CD4-positive, alpha-beta T cell treated with Interferon alpha-2 for 1 hour (primary cell): ENCODE measurements at regions not wholly inside any gene's neighbourhood (a gene's known extent, or its start where the extent isn't known, plus 50 kb on each side); places are given as distances from the start of the nearest gene placed in this dataset.
"Not testable (repeated sequence)": the region's sequence is repeated elsewhere in the genome, so short reads cannot be mapped to it uniquely, and the experiment has no call there.

Experiments
- DNase-seq, 2 donors: peaks; one replicate each; pipeline ENCODE4 v3.0.0-alpha.2; 2020 to 2022

DNA sequence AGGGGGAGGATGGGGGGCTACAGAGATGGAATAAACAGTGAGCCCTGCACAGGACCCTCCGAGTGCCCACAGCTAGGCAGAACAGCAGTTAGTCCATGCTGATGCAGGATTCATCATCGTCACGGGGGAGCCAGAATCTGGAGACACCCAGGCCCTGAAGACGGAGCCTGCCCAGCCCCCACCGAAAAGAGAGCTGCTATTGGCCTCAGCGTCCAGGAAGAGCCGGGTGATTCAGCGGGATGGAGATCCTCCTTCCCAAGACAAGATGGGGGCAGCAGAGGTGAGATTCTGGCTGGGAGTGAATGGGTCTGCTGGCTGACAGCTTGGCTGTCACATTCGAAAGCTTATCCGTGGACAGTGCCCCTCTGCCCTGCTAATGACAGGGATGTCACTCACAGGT lies 133.6 kb upstream of the CRHR1 start:
- no peak for DNase-seq

DNA sequence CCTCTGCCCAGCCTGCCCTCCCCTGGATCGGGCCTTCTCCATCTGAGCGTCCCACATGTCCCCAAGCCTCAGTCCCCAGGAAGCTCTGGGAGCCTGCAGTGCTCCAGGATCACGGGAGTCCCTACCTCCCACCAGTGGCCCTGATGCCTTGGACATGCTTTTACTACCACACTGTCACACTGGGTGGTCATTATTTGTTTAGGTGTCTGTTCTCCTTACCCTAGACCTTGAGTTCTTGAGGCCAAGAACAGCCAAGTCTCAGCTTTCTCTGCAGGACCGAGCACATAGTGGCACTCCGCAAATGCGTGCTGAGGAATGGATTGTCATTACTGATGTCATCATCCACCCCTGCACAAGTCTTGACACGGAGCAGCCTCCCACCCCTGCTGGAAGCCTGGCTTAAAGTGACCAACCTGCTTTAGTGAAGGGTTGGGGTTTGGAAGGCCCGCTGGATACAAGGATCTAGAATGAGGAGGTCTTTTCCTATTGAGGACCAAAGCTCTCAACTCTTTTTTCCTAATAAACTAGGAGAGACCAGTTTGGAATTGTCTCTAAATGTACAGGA lies 132.9 kb upstream of the CRHR1 start:
- DNase-seq, result no peak

DNA sequence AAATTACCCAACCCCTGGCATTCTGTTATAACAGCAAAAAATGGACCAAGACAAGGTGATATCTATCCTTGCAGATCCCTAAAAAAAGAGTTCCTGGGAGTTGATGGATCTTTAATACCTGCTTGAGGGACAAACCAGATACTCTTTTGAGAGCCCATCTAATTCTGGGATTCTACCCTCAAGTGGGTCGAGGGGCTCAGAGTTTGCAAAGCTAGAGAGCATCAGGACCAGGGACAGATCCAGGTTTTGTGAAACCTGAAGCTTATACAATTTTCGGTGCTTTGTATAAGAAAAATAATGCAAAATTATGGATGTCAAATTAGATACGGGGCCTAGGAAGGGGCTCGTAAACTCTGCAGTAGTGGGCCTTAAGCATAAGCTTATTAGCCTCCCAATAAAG lies 130.5 kb upstream of the CRHR1 start:
- no peak for DNase-seq

DNA sequence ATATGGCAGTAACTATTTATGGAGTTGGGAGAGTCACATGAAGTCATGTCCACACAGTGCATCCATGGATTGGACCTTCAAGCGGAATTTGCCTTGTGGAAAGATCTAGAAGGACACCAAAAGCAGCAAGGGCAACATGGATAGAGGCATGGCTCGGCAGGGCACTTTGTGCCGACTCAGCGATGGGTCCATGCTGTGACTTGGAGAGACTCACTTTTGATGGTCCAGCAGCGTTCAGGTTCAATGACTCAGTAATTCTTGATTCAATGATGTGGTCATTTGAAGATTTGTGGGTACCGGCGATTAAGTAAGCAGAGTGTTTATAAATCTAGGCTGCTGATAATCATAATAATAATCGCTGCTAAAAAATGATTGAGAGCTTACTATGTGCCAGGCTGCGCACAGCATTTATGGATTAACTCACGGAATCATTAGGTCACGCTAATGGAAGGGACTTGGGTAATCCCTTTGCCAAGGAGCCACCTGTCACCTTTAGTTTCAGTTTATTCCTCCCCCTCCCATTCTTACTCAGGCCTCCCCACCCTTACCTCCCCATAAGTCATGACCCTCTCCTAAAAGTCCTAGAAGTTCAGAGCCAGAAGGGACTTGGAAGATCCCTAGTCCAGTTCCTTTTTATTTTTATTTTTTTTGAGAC lies 127.5 kb upstream of the CRHR1 start:
- no peak for DNase-seq

DNA sequence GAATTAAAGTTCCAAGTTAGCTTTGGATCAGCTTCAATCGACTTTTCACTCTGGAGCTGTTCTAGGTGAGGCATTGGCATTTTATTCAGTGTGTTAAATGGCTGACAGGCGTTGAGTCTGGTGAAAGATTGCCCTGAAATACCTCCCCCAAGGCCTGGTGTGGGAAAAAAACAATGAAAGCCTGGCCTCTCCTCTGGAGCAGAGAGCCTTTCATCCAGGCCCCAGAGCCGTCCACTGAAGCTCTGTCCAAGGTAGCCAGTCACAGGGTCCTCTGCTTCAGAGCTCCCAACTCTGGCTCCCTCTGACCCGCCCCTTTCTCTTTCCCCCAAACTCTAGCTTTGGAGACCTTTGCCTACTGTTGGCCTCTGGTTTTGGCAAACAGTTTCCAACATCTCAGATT lies 123.6 kb upstream of the CRHR1 start:
- DNase-seq, result no peak

DNA sequence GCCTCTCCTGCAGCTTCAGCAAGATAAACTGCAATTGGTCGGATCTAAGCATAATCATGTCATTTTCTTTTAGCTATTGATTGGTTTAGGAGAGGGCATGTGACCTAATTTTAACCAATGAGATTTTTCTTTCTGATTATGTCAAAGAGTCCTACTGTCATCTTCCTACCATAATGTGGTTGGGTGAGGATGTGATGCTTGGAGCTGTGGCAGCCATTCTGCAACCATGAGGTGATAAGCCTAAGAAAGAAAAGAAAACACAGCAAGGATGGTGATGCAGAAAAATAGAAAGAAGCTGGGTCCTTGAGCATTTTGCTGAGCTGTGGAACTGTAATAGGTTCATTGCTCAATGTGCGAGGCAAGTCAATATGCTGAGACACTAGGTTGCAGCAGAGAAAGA lies 121.7 kb upstream of the CRHR1 start:
- DNase-seq, result no peak

DNA sequence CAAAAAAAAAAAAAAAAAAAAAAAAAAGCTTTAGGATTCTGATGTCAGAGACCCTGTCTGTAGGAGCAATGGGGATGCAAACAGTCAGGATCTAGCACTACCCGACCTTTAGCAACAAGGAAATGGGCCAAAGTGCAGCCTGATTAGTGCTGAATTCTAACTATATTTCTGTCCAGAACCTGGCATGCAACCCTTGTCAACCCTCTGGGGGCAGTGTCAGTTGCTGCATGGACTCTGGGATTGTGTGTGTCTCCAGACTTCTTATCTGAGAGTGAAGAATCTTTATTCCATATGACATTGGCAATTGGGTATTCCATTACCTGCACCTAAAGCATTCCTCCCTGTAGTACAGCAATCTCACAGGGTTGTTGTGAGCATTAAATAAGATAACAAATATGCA lies 120.3 kb upstream of the CRHR1 start:
- DNase-seq, result no peak

DNA sequence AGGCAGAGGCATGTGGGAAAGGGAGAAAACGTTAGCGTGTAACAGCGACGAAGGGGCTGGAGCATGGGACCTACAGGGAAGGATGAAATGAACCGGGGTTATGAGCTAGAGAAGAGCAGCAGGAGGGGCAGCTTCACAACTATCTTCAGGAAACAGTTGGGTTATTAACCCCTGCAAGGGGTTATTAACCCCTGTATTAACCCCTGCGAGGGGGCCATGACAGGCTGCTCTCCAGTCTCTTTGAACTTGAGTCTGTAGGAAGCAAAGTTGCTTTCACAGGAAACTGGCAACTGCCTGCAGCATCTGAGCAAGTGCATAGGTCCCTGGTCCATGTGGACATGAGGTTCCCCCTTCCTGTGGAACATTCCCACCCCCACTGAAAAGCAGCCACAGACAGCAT lies 119.2 kb upstream of the CRHR1 start:
- no peak for DNase-seq

DNA sequence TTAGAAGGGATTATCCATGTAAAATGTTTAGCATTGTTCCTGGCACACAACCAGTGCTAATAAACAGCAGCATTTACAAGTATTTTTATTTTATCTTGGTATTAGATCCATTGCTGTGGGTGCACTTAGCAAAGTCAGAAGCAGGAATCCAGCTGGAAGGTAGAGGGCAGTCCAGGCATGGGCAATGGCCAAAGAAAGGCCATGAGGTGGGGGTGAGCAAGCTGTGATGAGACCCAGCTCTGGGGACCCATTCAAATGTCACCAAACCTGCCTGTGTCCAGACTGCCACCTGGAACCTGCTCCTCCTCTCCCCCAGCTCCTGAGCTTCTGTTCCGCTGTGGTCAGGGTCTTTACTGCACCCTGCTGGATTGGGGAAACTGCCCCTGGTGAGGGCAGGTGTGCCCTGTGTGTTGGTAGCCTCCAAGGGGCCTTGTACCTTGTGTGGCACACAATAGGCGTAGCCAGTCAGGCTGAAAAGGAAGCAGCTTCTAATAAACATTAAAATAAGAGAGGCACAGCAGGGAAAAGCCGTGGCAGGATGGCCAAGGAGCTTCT lies 118.0 kb upstream of the CRHR1 start:
- no peak for DNase-seq

DNA sequence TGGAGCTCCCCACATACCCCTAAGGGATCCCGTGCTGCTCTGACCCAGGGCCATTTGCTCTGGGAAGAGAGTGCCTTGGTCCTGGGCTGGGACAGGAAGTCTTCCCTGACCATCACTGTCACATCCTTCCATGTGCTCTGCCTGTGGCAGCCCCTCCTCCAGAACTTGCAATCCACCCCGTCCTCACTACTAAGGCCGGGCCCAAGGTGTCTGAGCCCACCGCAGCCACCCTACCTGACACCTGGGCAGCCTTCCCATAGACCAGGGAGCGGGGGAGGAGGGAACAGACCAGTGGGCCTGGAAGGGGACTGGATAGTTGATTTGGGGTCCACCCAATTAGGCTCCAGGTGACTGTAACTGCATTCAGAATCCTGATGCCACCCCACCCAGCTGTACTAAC lies 117.5 kb upstream of the CRHR1 start:
- no peak for DNase-seq

DNA sequence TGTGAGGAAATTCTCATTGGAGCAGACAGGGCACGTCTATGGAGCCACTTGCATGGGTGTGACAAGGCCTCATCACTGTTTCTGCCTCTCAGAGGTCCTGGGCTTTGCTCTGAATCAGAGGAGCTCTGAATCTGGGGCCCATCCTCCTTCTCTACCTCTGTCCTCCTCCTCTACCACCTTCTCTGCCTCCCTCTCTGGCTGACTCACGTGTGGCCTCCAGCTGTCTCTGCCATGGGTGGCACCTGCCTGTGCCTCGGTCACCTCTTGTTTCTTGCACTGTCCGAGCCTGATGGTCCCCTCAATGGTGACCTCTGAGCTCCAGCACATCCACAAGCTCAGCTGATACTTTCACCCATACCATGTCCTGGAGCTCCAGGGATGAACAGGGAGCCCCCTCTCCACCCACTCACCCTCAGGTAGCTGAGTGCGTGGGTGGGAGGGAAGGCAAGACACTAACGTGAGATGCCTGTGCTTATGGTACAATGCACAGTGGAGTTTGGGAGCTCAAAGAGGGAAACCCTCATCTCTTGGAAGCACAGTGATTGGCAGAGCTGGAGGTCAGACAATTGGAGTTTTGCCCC lies 116.4 kb upstream of the CRHR1 start:
- DNase-seq, result no peak

DNA sequence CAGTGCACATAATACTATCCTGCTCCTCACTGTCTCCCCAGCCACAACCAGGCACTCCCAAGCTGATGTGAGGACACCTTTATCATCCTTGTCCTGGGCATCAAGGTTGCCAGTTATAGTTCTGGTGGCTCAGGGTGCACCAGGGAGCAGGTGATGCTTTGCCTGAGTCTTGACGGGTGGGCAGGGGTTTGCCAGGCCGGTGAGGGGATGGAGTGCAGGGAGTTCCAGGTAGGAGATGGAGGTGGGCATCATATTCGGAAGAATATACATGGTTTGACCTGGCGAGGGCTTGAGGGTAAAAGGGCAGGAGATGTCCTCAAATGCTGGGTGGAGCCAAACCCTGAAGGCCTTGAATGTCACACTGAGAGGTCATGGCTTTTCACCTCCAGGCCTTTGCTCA lies 115.8 kb upstream of the CRHR1 start:
- DNase-seq, result no peak

DNA sequence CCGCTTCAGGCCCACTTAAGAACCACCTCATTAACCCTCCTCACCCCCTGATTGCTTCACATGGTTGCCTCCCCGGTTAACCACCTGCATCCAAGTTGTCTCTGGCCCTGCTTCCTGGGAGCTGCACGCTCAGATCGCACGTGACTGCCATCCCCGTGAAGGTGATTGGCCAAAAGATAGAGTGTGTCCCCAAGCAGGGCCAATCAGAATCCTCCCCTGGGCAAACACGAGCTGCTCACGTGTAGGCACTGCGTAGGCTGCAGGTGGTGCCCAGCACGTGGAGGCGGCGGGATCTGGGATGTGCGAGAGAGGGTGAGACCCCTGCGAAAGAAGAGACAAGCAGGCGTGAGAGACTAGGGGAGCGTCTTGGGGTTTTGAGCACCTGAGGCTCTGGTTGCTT lies 111.8 kb upstream of the CRHR1 start:
- no peak for DNase-seq

DNA sequence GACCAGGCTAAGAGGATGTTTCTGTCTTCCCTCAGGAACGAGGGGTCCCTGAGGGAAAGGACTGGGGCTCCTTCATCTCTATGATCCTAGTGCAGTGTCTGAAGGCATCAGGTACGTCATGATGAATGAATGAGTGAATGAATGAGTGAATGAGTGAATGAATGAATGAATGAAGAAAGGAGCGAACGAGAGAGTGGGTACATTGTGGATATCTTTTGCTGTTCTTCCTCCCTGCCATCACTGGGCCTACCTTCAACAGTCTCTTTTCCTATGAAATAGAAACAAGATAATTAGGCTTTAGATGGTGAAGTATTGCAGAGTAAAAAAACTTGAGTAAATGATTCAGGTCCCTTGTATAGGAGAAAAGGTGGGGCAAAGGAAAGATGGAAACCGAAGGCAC lies 111.3 kb upstream of the CRHR1 start:
- no peak for DNase-seq

DNA sequence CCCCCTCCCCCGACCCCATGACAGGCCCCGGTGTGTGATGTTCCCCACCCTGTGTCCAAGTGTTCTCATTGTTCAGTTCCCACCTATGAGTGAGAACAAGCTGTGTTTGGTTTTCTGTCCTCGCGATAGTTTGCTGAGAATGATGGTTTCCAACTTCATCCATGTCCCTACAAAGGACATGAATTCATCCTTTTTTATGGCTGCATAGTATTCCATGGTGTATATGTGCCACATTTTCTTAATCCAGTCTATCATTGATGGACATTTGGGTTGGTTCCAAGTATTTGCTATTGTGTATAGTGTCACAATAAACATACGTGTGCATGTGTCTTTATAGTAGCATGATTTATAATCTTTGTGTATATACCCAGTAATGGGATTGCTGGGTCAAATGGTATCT lies 110.4 kb upstream of the CRHR1 start:
- not testable (repeated sequence) for DNase-seq

DNA sequence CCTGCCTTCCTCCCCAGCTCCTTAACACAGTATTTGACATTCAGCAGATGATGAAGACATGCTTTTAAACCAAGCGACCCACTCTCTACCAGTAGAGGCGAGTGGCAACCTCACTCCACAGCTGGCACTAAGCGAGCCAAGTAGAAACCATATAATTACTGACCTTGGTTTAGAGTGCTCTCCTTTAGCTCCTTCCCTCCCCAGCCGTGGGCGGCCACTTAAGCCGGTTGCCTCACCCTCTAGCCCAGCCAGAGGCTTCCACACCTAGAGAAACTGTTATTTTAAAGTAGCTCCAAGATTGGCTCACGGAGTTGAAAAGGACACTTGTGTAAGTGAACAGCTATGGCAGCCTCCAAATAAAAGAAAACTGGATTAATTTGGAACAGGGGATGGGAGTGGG lies 109.1 kb upstream of the CRHR1 start:
- DNase-seq, result no peak

DNA sequence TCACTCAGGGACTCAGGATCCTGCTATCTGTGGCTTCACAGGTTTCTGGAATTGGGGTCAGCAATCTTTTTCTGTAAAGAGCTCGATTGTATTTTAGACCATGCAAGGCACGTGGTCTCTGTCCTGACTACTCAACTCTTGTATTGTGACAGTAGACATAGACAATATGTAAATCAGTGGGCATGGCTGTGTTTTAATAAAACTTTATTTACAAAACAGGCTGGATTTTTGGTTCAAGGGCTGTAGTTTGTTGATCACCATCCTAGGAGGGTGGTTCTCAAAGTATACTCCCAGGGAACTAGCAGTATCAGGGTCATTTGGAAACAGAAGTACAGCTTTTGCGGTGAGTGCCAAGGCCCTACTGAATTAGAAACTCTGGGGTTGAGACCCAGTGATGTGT lies 108.2 kb upstream of the CRHR1 start:
- DNase-seq, result no peak

DNA sequence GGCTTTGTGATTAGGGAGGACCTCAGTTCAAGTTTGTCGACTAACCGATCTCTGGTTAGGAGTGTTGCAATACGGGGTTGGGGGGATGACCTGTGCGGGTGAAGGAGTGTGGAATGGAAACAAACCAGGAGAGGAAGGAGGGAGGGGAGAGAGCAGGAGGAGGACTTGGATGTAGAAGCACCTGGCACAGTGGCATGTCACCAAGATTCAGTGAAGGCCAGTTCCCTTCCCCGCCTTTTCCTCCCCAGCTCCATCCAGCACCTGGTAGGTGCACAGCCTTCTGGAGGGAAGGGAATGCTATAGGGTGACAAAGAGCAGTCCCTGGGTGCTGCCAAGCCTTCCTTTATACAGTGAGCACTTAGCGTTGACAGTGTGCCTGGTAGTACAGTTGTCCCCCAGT lies 107.4 kb upstream of the CRHR1 start:
- DNase-seq, result no peak

DNA sequence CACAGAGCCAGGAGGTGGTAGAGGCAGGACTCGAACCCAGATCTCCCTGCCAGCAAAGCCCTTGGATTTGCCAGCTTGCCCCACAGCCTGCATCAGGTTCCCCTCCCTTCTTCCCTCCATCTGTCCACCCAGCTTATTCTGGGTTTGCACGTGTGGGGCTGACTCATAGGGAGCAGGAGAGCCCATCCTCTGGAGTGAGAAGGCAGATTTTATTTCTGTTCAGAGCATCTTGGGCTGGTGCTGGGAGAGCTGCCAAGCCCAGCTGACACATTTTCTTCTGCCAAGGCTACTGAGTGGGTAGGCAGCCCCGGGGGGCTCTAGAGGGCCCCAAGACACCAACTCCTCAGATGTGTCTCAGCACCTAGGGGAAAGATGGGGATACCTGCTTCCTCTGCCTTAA lies 106.3 kb upstream of the CRHR1 start:
- no peak for DNase-seq

DNA sequence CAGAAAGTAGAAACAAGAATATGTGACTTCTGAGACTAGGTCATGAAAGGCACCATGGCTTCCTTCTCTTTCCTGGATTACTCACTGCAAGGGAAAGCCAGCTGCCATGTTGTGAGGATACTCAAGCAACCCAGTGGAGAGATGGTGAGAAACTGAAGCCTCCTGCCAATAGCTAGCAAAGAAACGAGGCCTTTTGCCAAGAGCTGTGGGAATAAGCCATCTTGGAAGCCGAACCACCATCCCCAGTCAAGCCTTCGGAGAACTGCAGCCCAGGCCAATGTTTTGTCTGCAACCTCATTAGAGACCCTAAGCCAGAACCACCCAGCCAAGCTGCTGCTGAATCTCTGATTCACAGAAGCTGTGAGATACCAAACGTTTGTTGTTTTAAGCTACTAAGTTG lies 104.7 kb upstream of the CRHR1 start:
- no peak for DNase-seq

DNA sequence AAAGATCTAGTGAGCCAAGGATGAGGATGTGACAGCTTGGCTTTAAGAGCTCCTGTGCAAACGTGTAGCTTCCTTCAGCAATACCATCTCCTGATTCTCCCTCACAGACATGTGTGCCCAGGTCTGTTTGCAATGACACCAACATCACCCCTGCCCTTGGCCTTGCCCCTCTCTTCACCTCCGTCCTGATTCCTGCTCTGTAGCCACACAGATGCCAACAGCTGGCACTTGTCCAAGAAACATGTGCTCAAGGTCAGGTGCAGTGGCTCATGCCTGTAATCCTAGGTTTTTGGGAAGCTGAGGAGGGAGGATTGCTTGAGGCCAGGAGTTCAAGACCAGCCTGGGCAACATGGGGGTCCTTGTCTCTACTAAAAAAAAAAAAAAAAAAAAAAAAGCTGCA lies 103.8 kb upstream of the CRHR1 start:
- DNase-seq, result no peak

DNA sequence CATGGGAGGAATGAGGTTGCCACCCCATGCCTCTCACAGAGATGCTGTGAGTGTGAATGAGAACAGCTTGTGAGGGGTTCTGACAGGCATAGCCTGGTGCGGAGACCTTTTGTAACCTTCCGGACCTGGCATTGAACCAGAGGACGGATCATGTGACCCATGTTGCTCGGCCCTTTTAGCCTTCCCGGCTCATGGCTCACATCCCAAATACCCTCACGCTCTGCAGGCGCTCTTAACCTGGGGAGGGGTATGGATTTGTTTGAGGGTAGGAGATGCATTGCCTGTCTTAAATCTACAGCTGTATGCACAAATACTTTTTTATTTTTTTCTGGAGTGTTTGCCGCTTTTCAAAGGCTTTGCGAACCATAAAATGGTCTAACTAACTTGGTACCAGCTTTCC lies 102.4 kb upstream of the CRHR1 start:
- no peak for DNase-seq

DNA sequence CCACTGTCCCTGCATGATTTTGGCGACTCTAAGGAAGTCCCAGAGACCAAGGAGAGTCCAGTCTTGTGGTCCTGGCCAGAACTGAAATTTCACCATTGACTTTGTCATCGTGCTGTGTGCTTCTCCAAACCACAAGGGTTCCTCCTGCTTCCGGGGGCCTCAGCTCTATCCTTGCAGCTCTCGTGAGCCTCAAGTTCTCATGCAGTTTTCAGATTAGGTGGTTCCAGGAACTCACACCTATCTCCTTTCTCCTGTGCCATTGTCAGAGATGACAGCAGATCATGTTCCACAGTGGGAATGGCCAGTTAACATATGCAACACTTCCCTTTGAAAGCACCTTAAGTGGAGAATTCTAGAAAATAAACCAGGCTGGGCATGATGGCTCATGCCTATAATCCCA lies 97.9 kb upstream of the CRHR1 start:
- no peak for DNase-seq

DNA sequence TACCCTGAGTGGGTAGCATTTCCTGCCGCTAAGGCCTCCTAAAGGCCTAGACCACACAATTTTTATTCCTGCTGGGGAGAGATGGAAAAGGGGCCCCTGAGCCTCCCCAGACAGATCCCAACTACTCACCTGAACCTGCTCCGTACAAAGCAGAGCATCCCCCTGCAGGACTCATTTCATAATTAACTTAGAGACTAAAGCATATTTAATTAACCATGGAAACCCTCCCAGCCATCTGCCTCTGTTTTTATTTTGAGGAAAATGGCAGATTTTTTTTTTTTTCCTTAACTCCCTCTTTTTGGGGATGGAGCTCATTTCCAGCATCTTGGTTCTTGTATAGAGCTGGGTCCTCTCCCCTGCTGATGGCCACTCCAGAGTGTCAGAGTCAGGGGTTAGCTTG lies 96.5 kb upstream of the CRHR1 start:
- DNase-seq, result no peak

DNA sequence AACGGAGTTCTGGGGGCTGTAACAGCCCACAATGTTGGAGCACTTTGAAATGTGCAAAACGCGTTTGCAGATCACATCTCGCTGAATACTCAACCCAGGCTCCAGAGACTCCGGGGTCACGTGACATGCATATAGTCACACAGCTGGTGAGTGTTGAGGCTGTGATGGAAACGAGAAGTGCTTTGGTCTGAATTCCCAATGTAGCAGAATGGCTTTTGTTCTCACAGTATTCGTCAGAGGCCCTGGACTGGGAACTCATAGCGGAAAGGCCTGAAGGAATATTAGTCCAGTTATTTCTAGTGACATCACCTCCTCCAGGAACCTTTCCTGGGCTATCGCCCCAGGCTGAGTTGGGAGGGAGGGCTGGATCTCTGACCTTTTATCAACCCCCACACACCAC lies 95.8 kb upstream of the CRHR1 start:
- DNase-seq, result no peak
